ENCODE measurements at regions not wholly inside any gene's neighbourhood (a gene's known extent, or its start where the extent isn't known, plus 50 kb on each side); places are given as distances from the start of the nearest gene placed in this dataset.

DNA sequence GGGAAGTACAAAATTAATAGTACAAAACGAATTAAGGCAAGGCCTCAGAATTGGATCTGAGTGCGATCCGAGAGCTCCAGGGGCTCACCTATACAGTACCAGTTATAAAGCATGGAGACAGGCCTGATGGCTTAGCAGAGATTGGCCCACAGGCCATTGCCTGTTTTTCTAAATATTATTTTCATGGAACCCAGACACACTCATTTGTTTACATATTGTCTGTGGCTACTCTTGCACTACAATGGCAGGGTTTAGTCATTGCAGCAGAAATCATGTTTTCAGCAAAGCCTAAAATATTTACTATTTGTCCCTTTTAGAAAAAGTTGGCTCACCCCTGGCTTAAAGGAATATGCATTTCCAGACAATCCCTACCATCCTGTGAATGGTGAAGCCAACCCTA is 578.9 kb downstream of the PLPP3 start:
- no peak overlapping the region for H3K4me3 Mint-ChIP-seq
- Histone ChIP-seq H3K9ac (ENCODE audit: extremely low read depth, insufficient read length, low read length) (no peak overlapping the region), H3K23me2 (ENCODE audit: insufficient read length, low read depth, low read length, poor library complexity, severe bottlenecking) (no peaks in the 10 kb centered on the region), H4K91ac (ENCODE audit: insufficient read length, low read depth, low read length) (no peak overlapping the region), H3K14ac (ENCODE audit: insufficient read depth, low read length) (no peak overlapping the region), H4K5ac (ENCODE audit: insufficient read length, low read depth, low read length) (no peak overlapping the region), H3K4ac (ENCODE audit: low read depth, low read length) (no peak overlapping the region), H2AFZ (ENCODE audit: low read length) (no peak overlapping the region), H4K8ac (replicated peaks; ENCODE audit: insufficient read length, low read depth, low read length) (no peak overlapping the region), H3K23ac (ENCODE audit: insufficient read length, low read depth, low read length) (no peak overlapping the region), H4K20me1 (ENCODE audit: control insufficient read depth, insufficient read depth, insufficient read length) (no peaks in the 10 kb centered on the region), H3K79me1 (ENCODE audit: insufficient read depth, low read depth, low read length, poor library complexity, severe bottlenecking) (no peaks in the 10 kb centered on the region), H3K56ac (ENCODE audit: insufficient read length, low read depth, low read length) (no peak overlapping the region), H2AK5ac (ENCODE audit: insufficient read length, low read length) (no peak overlapping the region), H3K4me2 (ENCODE audit: insufficient read depth, insufficient read length, low read length) (no peak overlapping the region), H3K79me2 (ENCODE audit: insufficient read depth, low read length) (no peaks in the 10 kb centered on the region), H2BK12ac (ENCODE audit: insufficient read length, low read depth, low read length) (no peak overlapping the region), H3T11ph (ENCODE audit: low read length) (no peak overlapping the region), H2BK120ac (ENCODE audit: low read depth, low read length, poor library complexity, severe bottlenecking) (no peak overlapping the region), H3K18ac (ENCODE audit: insufficient read length, low read depth, low read length) (no peak overlapping the region), H3K4me1 (ENCODE audit: insufficient read depth, low read length) (no peaks in the 10 kb centered on the region), H2BK15ac (ENCODE audit: low read depth, low read length) (no peak overlapping the region), H3K27me3 (ENCODE audit: insufficient read depth, low read length) (no peaks in the 10 kb centered on the region), H3K27ac (ENCODE audit: insufficient read length, low read depth, low read length) (no peak overlapping the region), H2BK20ac (ENCODE audit: low read depth, low read length, poor library complexity, severe bottlenecking) (no peak overlapping the region), H3K9me3 (ENCODE audit: control insufficient read depth, low read depth, low read length) (no peaks in the 10 kb centered on the region), H2BK5ac (ENCODE audit: insufficient read length, low read length) (no peak overlapping the region)
- DNase-seq: no peak
- H3K27me3 Mint-ChIP-seq (ENCODE audit: low read depth): no peaks in the 10 kb centered on the region; the same call in 1 of the 2 replicates
- TF ChIP-seq, protein P1, sequence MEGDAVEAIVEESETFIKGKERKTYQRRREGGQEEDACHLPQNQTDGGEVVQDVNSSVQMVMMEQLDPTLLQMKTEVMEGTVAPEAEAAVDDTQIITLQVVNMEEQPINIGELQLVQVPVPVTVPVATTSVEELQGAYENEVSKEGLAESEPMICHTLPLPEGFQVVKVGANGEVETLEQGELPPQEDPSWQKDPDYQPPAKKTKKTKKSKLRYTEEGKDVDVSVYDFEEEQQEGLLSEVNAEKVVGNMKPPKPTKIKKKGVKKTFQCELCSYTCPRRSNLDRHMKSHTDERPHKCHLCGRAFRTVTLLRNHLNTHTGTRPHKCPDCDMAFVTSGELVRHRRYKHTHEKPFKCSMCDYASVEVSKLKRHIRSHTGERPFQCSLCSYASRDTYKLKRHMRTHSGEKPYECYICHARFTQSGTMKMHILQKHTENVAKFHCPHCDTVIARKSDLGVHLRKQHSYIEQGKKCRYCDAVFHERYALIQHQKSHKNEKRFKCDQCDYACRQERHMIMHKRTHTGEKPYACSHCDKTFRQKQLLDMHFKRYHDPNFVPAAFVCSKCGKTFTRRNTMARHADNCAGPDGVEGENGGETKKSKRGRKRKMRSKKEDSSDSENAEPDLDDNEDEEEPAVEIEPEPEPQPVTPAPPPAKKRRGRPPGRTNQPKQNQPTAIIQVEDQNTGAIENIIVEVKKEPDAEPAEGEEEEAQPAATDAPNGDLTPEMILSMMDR (conservative IDR thresholded peaks at IDR 0.05): no peak
- WGBS (ENCODE audit: extremely low coverage, insufficient read length, low lambda C conversion rate): no CpG with 5 or more reads among the region's 3 CpGs
- H3K36me3 Mint-ChIP-seq (ENCODE audit: insufficient read depth in 1 of 3, low read depth in 3 of 3): peaks cover 0 to 10% (median 2%) of the 10 kb centered on the region in 3 experiments; a peak in 2 of 7 replicates
- peaks cover 9 to 13% of the 10 kb centered on the region in 2 experiments for H3K9me3 Mint-ChIP-seq
- H3K4me1 Mint-ChIP-seq: no peaks in the 10 kb centered on the region
- no peak overlapping the region for H3K27ac Mint-ChIP-seq

All from H9 (cell line).